Ovary (tissue), 7 donors: ENCODE measurements at regions not wholly inside any gene's neighbourhood (a gene's known extent, or its start where the extent isn't known, plus 50 kb on each side); places are given as distances from the start of the nearest gene placed in this dataset.
"Not testable (repeated sequence)": the region's sequence is repeated elsewhere in the genome, so short reads cannot be mapped to it uniquely, and the experiment has no call there.

Experiments used
- DNase-seq, 5 donors: peaks; one replicate each; pipeline ENCODE4 v3.0.0-alpha.2; 2019 to 2020
- H3K27ac ChIP-seq, 2 donors: fragments of 200-600 bp; one replicate each; pipeline versions ENCODE4 v1.5.1 to v1.8.0; 2019 to 2022
- H3K27me3 ChIP-seq: fragments of 200-600 bp; one replicate; pipeline ENCODE4 v1.8.0; 2022
- H3K36me3 ChIP-seq: fragments of 200-600 bp; sonication (generic); one replicate; pipeline ENCODE4 v1.5.1; 2019
- H3K4me1 ChIP-seq: one replicate; pipeline ENCODE4 v1.8.1; 2013; ENCODE audit warnings: mild to moderate bottlenecking, moderate library complexity; ENCODE audit not compliant: insufficient read depth
- H3K4me3 ChIP-seq: fragments of 200-600 bp; sonication (generic); one replicate; pipeline ENCODE4 v1.5.1; 2017
- H3K9me3 ChIP-seq, 2 donors: fragments of 200-600 bp in 1 of 2; sonication (generic) in 1 of 2; one replicate each; pipeline versions ENCODE4 v1.5.1 to v1.8.1; 2013 to 2019; ENCODE audit warnings: mild to moderate bottlenecking in 1 of 2, moderate library complexity in 1 of 2
- CTCF ChIP-seq, 3 donors: fragments of 450-650 bp in 2 of 3; fragments of 200-600 bp in 1 of 3; IDR thresholded peaks; one replicate each; pipeline versions ENCODE4 v1.5.1 to v1.8.0; 2016 to 2022; ENCODE audit warnings: antibody characterized with exemption in 3 of 3, mild to moderate bottlenecking in 1 of 3
- EP300 ChIP-seq: sonication (generic); formaldehyde crosslinking; IDR thresholded peaks from one replicate; pipeline ENCODE4 v1.6.1; 2017; ENCODE audit warnings: antibody characterized with exemption
- POLR2A ChIP-seq: fragments of 450-650 bp; IDR thresholded peaks from one replicate; pipeline ENCODE4 v1.6.1; 2017; ENCODE audit warnings: antibody characterized with exemption, mild to moderate bottlenecking, moderate library complexity
- WGBS, 3 donors: extraction: QIAGEN DNeasy Blood & Tissue Kit in 1 of 3; methylation state at CpG; one replicate each; pipeline versions ENCODE4 v1.1.5 to v1.1.7; 2013 to 2017; 5-methylcytosine and 5-hydroxymethylcytosine counted together
- intact Hi-C, 4 donors: fragments of 100-400 bp; cut with DNase I; formaldehyde crosslinking; loops; one replicate each; pipeline versions ENCODE4 v1.11.0 to v1.15.1; 2022 to 2023
- donor health status: DM: no; HTN: no; CAD: no; lungs with moderate emphysema.
- donor health status: DM: no; HTN: no; CAD: no.
- donor health status: Bipolar disorder and iron deficiency.
- donor health status: DM: no; HTN: no; CAD: no.
- donor health status: DM: yes; HTN: yes; CAD: no.

- TF ChIP-seq POLR2A (no peak), EP300 (no peak)
- DNase-seq, result no peak
- no peak overlapping the region for H3K4me3 ChIP-seq
- WGBS, 3 donors, result 68 to 78% (median 76%) methylated on average over 6 of the region's 6 CpGs
- H3K4me1 ChIP-seq, result no peaks in the 10 kb centered on the region
- no peaks in the 10 kb centered on the region for H3K36me3 ChIP-seq
- H3K9me3 ChIP-seq, result no peaks in the 10 kb centered on the region
- H3K27me3 ChIP-seq, result no peaks in the 10 kb centered on the region
- intact Hi-C loops, result no loop called here
- no peak overlapping the region for H3K27ac ChIP-seq
These were observed 342.5 kb downstream of the SHQ1 start for GRCh38 chr3:72505539-72506405.

DNA sequence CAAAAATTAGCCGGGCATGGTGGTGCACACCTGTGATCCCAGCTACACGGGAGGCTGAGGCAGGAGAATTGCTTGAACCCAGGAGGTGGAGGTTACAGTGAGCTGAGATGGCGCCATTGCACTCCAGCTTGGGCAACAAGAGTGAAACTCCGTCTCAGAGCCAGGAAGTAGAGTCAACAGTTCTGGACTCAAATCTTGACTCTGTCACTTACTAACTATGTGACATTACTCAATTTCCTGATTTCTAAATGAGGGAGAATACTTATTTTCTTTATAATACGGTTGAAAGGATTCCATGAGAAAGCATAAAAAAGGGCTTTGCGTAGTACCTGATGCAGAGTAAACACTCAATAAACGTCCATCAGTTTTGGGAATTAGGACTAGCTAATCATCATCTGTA, 350.7 kb downstream of the SHQ1 start:
- H3K27me3 ChIP-seq, H3K9me3 ChIP-seq, H3K27ac ChIP-seq, DNase-seq, H3K4me1 ChIP-seq, intact Hi-C loops, H3K4me3 ChIP-seq, H3K36me3 ChIP-seq: not testable (repeated sequence)
- WGBS, 3 donors, result 91 to 96% (median 94%) methylated on average over 7 of the region's 7 CpGs

- intact Hi-C loops, result no loop called here
- no peak overlapping the region for H3K27ac ChIP-seq
- no peak for DNase-seq
- no peaks in the 10 kb centered on the region for H3K4me1 ChIP-seq
- no peaks in the 10 kb centered on the region for H3K36me3 ChIP-seq
- no peaks in the 10 kb centered on the region for H3K27me3 ChIP-seq
- H3K4me3 ChIP-seq, result no peak overlapping the region
- 62 to 68% (median 63%) methylated on average over 4 of the region's 4 CpGs for WGBS, 3 donors
- H3K9me3 ChIP-seq, result no peaks in the 10 kb centered on the region
- no peak for TF ChIP-seq POLR2A
- TF ChIP-seq EP300, result no peak
- TF ChIP-seq CTCF (IDR thresholded peaks at IDR 0.05), result no peak
These were observed 352.1 kb downstream of the SHQ1 start for GRCh38 chr3:72496051-72496670.

- Histone ChIP-seq H3K36me3 (no peaks in the 10 kb centered on the region), H3K4me1 (no peaks in the 10 kb centered on the region), H3K4me3 (no peak overlapping the region), H3K9me3 (no peaks in the 10 kb centered on the region), H3K27me3 (no peaks in the 10 kb centered on the region), H3K27ac (no peak overlapping the region)
- no peak for DNase-seq
- WGBS, 3 donors, result 38 to 49% (median 45%) methylated on average over 2 of the region's 2 CpGs
- intact Hi-C loops, result no loop called here
- TF ChIP-seq EP300 (no peak), CTCF (IDR thresholded peaks at IDR 0.05) (no peak), POLR2A (no peak)
These were observed 353.6 kb downstream of the SHQ1 start for GRCh38 chr3:72494626-72495025.

DNA sequence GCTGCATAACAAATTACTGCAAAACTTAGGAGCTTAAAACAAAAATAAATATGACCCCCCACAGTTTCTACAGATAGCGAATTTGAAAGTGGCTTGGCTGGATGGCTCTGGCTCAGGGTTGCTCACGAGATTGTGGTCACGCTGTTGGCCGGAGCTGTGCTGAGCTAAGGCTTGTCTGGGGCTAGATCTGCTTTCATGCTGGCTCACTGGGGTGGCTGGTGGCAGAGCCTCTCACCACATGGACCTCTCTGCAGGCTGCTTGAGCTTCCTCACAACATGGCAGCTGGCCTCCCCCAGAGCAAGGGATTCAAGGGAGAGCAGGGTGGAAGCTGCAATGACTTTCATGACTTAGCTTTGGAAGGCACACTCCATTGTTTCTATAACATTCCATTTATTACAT, 354.1 kb downstream of the SHQ1 start:
- no peaks in the 10 kb centered on the region for H3K36me3 ChIP-seq
- no peak for TF ChIP-seq POLR2A
- TF ChIP-seq CTCF (IDR thresholded peaks at IDR 0.05), result no peak
- no peak for TF ChIP-seq EP300
- H3K27me3 ChIP-seq, result no peaks in the 10 kb centered on the region
- H3K4me3 ChIP-seq, result no peak overlapping the region
- no peak for DNase-seq
- intact Hi-C loops, result no loop called here
- no peaks in the 10 kb centered on the region for H3K9me3 ChIP-seq
- no peaks in the 10 kb centered on the region for H3K4me1 ChIP-seq
- WGBS, 3 donors, result 92 to 96% (median 93%) methylated on average over 4 of the region's 4 CpGs
- H3K27ac ChIP-seq, result no peak overlapping the region
